ENCODE measurements at regions not wholly inside any gene's neighbourhood (a gene's known extent, or its start where the extent isn't known, plus 50 kb on each side); places are given as distances from the start of the nearest gene placed in this dataset.

- BruUV-seq (replicated peaks) = no TSS peak
- no peaks in the 10 kb centered on the region for H3K36me3 ChIP-seq (ENCODE audit: control insufficient read depth, insufficient read depth, low read length)
- in situ Hi-C loops (cut with MboI) (no loop called here), intact Hi-C loops (cut with micrococcal nuclease) (no loop called here)
- ATAC-seq (no peak), DNase-seq (ENCODE audit: extremely low read depth in 1 of 4, low spot score in 3 of 4) (no peak), FAIRE-seq (no peak)
- H4K20me1 ChIP-seq (replicated peaks; ENCODE audit: control insufficient read depth, insufficient read depth, low read length) = 0 out of 2 replicates have a peak, but pooled peaks cover 3% of the 10 kb centered on the region
- no peak overlapping the region for H3K4me2 ChIP-seq (ENCODE audit: insufficient read depth, low read length)
- H3K9me3 ChIP-seq (replicated peaks; ENCODE audit: control insufficient read depth, insufficient read depth, low read depth, low read length) = no peaks in the 10 kb centered on the region
- H3K27ac ChIP-seq (ENCODE audit: extremely low read depth, low read depth, low read length) = no peak overlapping the region
- ChIA-PET POLR2A (no interaction called here), CTCF (ENCODE audit: low intra/inter-chr PET ratio) (no interaction called here)
- no peak overlapping the region for H2AFZ ChIP-seq (ENCODE audit: low read depth, low read length)
- no peak overlapping the region for H3K4me3 ChIP-seq
- no peaks in the 10 kb centered on the region for H3K79me2 ChIP-seq (ENCODE audit: control insufficient read depth, insufficient read depth, low read length)
- no peak overlapping the region for H3K9ac ChIP-seq (ENCODE audit: insufficient read depth in 1 of 2, low read depth in 2 of 2, low read length in 2 of 2)
- WGBS (ENCODE audit: insufficient coverage, low coverage, missing lambda C conversion rate) = 3% methylated on average over 12 of the region's 15 CpGs
- TF ChIP-seq CXXC5 (CRISPR knock-in tag; IDR thresholded peaks at IDR 0.05) = no peak
- no peak for TF ChIP-seq DIDO1 (tag; IDR thresholded peaks at IDR 0.05; ENCODE audit: low read depth)
- TF ChIP-seq BRF1 (IDR thresholded peaks at IDR 0.05; ENCODE audit: borderline replicate concordance, extremely low read depth, insufficient read length) = no peak
- no peak for TF ChIP-seq ZNF639 (CRISPR knock-in tag; conservative IDR thresholded peaks at IDR 0.05 in 1 of 2, IDR thresholded peaks at IDR 0.05 in 1 of 2)
- TF ChIP-seq NBN (IDR thresholded peaks at IDR 0.05; ENCODE audit: low read depth) = no peak
- no peaks in the 10 kb centered on the region for H3K9me1 ChIP-seq (ENCODE audit: control insufficient read depth, insufficient read depth, low read length)
- H3K27me3 ChIP-seq (ENCODE audit: control insufficient read depth in 2 of 2, insufficient read depth in 2 of 2, low read length in 2 of 2) = peaks cover 0 to 13% of the 10 kb centered on the region in 2 experiments; a peak in 2 of 5 replicates
- H3K4me1 ChIP-seq (replicated peaks in 1 of 2; ENCODE audit: control insufficient read depth in 2 of 2, insufficient read depth in 2 of 2, low read length in 2 of 2) = no peaks in the 10 kb centered on the region
Measured at GRCh38 chr13:30019648-30020626, 169.5 kb upstream of the UBL3 start.
